Panc1 (cell line): ENCODE measurements at regions not wholly inside any gene's neighbourhood (a gene's known extent, or its start where the extent isn't known, plus 50 kb on each side); places are given as distances from the start of the nearest gene placed in this dataset.

ENCODE experiments used
- ATAC-seq: fragments of 200-7000 bp; cut with Tn5 transposase; 2 replicates; pipeline ENCODE4 v1.9.1; 2020; ENCODE audit warnings: mild to moderate bottlenecking, moderate library complexity
- BruUV-seq: library from RNA; stranded (reverse); fragments of 400-500 nt; replicated peaks from 2 replicates; lab custom pipeline; 2021; lab: Mats Ljungman, UMichigan
- CTCF ChIA-PET: fragments of 300-600 bp; sonication (Branson Sonifier 250); formaldehyde crosslinking; loops from one replicate; lab custom pipeline; 2022; ENCODE audit warnings: antibody characterized with exemption; lab: Charles Lee
- POLR2A ChIA-PET: fragments of 300-600 bp; sonication (Branson Sonifier 250); formaldehyde crosslinking; loops from one replicate; lab custom pipeline; 2022; ENCODE audit warnings: antibody characterized with exemption; lab: Charles Lee
- DNase-seq: peaks from one replicate; pipeline ENCODE4 v3.0.0-alpha.2; 2010; ENCODE audit warnings: low read depth, low spot score
- H3K27ac ChIP-seq: 2 replicates; pipeline ENCODE4 v1.5.1; 2011; ENCODE audit warnings: mild to moderate bottlenecking, low read length, inconsistent platforms
- H3K27me3 ChIP-seq: fragments of 200-500 bp; sonication (Bioruptor generic); 2 replicates; pipeline ENCODE4 v1.6.0; 2014; ENCODE audit warnings: low read length, inconsistent platforms; ENCODE audit not compliant: control insufficient read depth, insufficient read depth
- H3K36me3 ChIP-seq: fragments of 200-500 bp; sonication (Bioruptor generic); 2 replicates; pipeline ENCODE4 v1.5.1; 2014; ENCODE audit warnings: inconsistent platforms, mild to moderate bottlenecking, low read length, moderate library complexity; ENCODE audit not compliant: control insufficient read depth, insufficient read depth
- H3K4me1 ChIP-seq: 2 replicates; pipeline ENCODE4 v1.5.1; 2011; ENCODE audit warnings: inconsistent platforms, mild to moderate bottlenecking, low read length, moderate library complexity; ENCODE audit not compliant: control insufficient read depth, insufficient read depth
- H3K4me3 ChIP-seq, 2 experiments: 2 replicates each; pipeline ENCODE4 v1.5.1; 2011 to 2012; ENCODE audit warnings: low read depth in 2 of 2, low read length in 2 of 2, mild to moderate bottlenecking in 2 of 2, inconsistent platforms in 1 of 2, moderate library complexity in 1 of 2
- H3K9me3 ChIP-seq: fragments of 200-500 bp; sonication (Bioruptor generic); 2 replicates; pipeline ENCODE4 v1.5.1; 2014; ENCODE audit warnings: low read depth, mild to moderate bottlenecking, inconsistent platforms, low read length, moderate library complexity; ENCODE audit not compliant: control insufficient read depth, insufficient read depth
- POLR2AphosphoS5 ChIP-seq: IDR thresholded peaks from 2 replicates; pipeline ENCODE4 v1.6.1; 2012; ENCODE audit warnings: mild to moderate bottlenecking, low read depth, low read length, moderate library complexity
- SIN3A ChIP-seq: IDR thresholded peaks from 2 replicates; pipeline ENCODE4 v1.6.1; 2012; ENCODE audit warnings: low read depth, mild to moderate bottlenecking, low read length, moderate library complexity, borderline replicate concordance; ENCODE audit not compliant: insufficient read depth
- TCF7L2 ChIP-seq: IDR thresholded peaks from 2 replicates; pipeline ENCODE4 v1.6.1; 2011; ENCODE audit warnings: mild to moderate bottlenecking, low read depth, low read length, inconsistent platforms
- in situ Hi-C: cut with HindIII; loops from 2 replicates; pipeline ENCODE4 v1.10.0; 2016; ENCODE audit warnings: low sequenced_read_pairs, low pct_unique_long_range_greater_than_20kb
- intact Hi-C: fragments of 100-400 bp; cut with micrococcal nuclease; formaldehyde crosslinking; loops from one replicate; pipeline ENCODE4 v1.10.0; 2022; ENCODE audit not compliant: unreplicated experiment
- TF ChIP-seq, protein P1 (sequence below), 2 experiments: IDR thresholded peaks; 2 replicates each; pipeline ENCODE4 v1.6.1; 2011 to 2012; ENCODE audit warnings: low read depth in 2 of 2, control low read depth in 1 of 2, low read length in 1 of 2, mild to moderate bottlenecking in 1 of 2, moderate library complexity in 1 of 2; ENCODE audit not compliant: insufficient read depth in 1 of 2
- TF ChIP-seq, protein P2 (sequence below): fragments of 450-650 bp; IDR thresholded peaks from 2 replicates; pipeline ENCODE4 v1.5.1; 2017; ENCODE audit warnings: mild to moderate bottlenecking

DNA sequence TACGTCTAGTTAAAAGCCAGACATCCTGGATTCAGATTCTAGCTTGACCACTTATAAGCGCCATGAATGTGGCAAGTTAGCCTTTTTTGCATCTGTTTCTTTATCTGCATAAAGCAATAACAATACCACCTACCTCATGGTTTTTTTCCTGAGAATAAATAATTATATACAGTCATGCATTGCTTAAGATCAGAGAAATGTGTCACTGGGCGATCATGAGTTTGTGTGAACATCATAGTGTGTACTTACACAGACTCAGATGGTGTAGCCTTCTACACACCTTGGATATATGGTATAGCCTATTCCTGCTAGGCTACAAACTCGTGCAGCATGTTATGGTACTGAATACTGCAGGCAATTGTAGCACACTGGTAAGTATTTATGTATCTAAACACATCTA is 84.7 kb upstream of the PELI1 start:
- no peak for DNase-seq
- Histone ChIP-seq H3K27ac (no peak overlapping the region), H3K4me1 (peaks cover 6% of the 10 kb centered on the region; the same call in 1 of the 2 replicates), H3K27me3 (peaks cover 19% of the 10 kb centered on the region), H3K9me3 (no peaks in the 10 kb centered on the region), H3K4me3 (no peak overlapping the region), H3K36me3 (no peaks in the 10 kb centered on the region)
- intact Hi-C loops = no loop called here
- BruUV-seq = no TSS peak
- CTCF ChIA-PET = no interaction called here
- TF ChIP-seq, protein P1, sequence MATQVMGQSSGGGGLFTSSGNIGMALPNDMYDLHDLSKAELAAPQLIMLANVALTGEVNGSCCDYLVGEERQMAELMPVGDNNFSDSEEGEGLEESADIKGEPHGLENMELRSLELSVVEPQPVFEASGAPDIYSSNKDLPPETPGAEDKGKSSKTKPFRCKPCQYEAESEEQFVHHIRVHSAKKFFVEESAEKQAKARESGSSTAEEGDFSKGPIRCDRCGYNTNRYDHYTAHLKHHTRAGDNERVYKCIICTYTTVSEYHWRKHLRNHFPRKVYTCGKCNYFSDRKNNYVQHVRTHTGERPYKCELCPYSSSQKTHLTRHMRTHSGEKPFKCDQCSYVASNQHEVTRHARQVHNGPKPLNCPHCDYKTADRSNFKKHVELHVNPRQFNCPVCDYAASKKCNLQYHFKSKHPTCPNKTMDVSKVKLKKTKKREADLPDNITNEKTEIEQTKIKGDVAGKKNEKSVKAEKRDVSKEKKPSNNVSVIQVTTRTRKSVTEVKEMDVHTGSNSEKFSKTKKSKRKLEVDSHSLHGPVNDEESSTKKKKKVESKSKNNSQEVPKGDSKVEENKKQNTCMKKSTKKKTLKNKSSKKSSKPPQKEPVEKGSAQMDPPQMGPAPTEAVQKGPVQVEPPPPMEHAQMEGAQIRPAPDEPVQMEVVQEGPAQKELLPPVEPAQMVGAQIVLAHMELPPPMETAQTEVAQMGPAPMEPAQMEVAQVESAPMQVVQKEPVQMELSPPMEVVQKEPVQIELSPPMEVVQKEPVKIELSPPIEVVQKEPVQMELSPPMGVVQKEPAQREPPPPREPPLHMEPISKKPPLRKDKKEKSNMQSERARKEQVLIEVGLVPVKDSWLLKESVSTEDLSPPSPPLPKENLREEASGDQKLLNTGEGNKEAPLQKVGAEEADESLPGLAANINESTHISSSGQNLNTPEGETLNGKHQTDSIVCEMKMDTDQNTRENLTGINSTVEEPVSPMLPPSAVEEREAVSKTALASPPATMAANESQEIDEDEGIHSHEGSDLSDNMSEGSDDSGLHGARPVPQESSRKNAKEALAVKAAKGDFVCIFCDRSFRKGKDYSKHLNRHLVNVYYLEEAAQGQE (IDR thresholded peaks at IDR 0.05; ENCODE audit: insufficient read depth in 1 of 2, low read depth in 2 of 2, low read length in 1 of 2) = no peak
- TF ChIP-seq SIN3A (no peak), POLR2AphosphoS5 (no peak), TCF7L2 (no peak)
- TF ChIP-seq, protein P2, sequence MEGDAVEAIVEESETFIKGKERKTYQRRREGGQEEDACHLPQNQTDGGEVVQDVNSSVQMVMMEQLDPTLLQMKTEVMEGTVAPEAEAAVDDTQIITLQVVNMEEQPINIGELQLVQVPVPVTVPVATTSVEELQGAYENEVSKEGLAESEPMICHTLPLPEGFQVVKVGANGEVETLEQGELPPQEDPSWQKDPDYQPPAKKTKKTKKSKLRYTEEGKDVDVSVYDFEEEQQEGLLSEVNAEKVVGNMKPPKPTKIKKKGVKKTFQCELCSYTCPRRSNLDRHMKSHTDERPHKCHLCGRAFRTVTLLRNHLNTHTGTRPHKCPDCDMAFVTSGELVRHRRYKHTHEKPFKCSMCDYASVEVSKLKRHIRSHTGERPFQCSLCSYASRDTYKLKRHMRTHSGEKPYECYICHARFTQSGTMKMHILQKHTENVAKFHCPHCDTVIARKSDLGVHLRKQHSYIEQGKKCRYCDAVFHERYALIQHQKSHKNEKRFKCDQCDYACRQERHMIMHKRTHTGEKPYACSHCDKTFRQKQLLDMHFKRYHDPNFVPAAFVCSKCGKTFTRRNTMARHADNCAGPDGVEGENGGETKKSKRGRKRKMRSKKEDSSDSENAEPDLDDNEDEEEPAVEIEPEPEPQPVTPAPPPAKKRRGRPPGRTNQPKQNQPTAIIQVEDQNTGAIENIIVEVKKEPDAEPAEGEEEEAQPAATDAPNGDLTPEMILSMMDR = no peak
- in situ Hi-C loops = no loop called here
- POLR2A ChIA-PET = no interaction called here
- ATAC-seq = no peak

DNA sequence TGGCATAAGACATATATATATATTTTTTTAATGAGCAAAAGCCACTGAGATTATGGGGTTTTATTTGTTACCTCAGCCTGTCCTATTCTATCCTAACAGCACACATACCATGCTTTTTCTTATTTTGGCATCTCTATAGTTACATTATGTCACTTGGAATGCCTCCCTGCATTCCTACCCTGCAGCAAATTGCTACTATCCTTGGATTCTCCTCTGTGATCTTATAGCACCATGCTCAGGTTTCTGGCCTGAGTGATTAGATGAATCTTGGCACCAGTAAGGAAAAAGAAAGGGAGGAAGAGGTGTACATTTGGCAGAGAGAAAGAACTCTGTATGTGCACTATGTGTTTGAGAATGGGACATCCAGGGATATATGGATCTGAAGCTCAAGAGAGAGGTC is 86.3 kb upstream of the PELI1 start:
- DNase-seq (no peak), ATAC-seq (no peak)
- Histone ChIP-seq H3K4me1 (peaks cover 6% of the 10 kb centered on the region; the same call in 1 of the 2 replicates), H3K27ac (no peak overlapping the region), H3K27me3 (peaks cover 19% of the 10 kb centered on the region), H3K4me3 (no peak overlapping the region), H3K9me3 (no peaks in the 10 kb centered on the region), H3K36me3 (no peaks in the 10 kb centered on the region)
- TF ChIP-seq SIN3A = no peak
- TF ChIP-seq, protein P1 (IDR thresholded peaks at IDR 0.05; ENCODE audit: insufficient read depth in 1 of 2, low read depth in 2 of 2, low read length in 1 of 2) = no peak
- TF ChIP-seq POLR2AphosphoS5 = no peak
- TF ChIP-seq TCF7L2 = no peak
- TF ChIP-seq, protein P2 = no peak
- ChIA-PET POLR2A (no interaction called here), CTCF (no interaction called here)
- BruUV-seq = no TSS peak
- in situ Hi-C loops = no loop called here
- intact Hi-C loops = no loop called here
